ENCODE measurements at regions not wholly inside any gene's neighbourhood (a gene's known extent, or its start where the extent isn't known, plus 50 kb on each side); places are given as distances from the start of the nearest gene placed in this dataset.

DNA sequence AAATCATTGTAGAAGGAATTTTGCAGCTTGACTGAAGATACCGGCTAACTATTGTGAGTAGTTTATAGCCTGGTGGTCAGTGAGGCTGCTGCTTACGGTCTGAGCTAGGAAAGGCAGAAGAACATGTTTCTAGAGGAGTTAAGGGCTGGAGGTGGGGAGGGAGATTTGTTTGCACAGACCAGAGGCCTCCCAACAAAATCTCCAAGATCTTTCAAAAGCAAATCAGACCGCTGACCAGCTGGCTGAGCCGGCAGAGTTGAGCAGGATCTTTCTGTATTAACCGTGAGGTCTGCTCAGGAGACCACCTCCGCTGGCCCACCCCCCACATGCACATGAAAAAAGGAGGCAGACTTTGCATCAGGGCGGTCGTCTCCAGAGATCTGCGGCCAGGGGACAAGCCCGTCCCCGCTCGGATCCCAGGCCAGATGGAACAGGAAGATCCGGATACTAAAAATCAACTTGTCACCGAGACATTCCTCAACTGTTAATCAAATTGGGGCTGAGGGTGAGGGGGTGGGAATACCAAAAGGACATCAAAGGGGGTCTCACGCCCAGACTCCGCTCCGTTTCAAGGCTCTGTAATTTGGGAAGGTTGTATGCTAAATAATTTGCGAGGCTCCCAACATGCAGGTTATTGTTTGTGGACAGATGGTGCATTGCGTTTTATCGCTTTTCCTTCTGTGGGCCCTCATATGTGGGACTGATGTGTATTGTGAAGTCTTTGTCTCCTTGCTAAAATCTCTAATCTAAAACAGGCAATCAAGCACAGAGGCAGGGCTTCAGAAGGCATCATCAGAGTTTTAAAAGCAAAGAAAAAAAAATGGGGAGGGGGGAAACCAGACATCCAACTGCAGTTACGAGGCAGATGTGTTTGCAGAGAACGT is 319.0 kb downstream of the ZNF536 start:
- Histone ChIP-seq H3K79me2 (ENCODE audit: control insufficient read depth in 1 of 2, insufficient read depth in 2 of 2, low read length in 2 of 2) (no peaks in the 10 kb centered on the region), H3K9ac (replicated peaks in 1 of 4; ENCODE audit: extremely low read depth in 1 of 4, low read depth in 3 of 4, low read length in 3 of 4) (no peak overlapping the region), H4K5ac (ENCODE audit: insufficient read length, low read depth, low read length) (no peak overlapping the region), H2BK20ac (ENCODE audit: low read length) (no peak overlapping the region), H2AFZ (ENCODE audit: low read length) (peak overlapping the region; percentile 82), H3K56ac (replicated peaks; ENCODE audit: insufficient read length, low read depth, low read length) (no peak overlapping the region), H4K20me1 (replicated peaks in 1 of 2; ENCODE audit: control insufficient read depth in 1 of 2, insufficient read depth in 2 of 2, low read length in 2 of 2) (no peaks in the 10 kb centered on the region), H3K36me3 (ENCODE audit: control insufficient read depth in 2 of 4, insufficient read depth in 4 of 4, low read length in 3 of 4) (no peaks in the 10 kb centered on the region), H3K14ac (ENCODE audit: insufficient read length) (no peak overlapping the region), H2AK5ac (ENCODE audit: low read depth, low read length) (no peak overlapping the region), H3K9me3 (ENCODE audit: insufficient read depth in 2 of 2, low read depth in 1 of 2, low read length in 1 of 2) (no peaks in the 10 kb centered on the region), H3K27me3 (replicated peaks in 1 of 4; ENCODE audit: control insufficient read depth in 3 of 4, extremely low read depth in 1 of 4, insufficient read depth in 3 of 4, low read length in 3 of 4) (no peaks in the 10 kb centered on the region), H3K27ac (ENCODE audit: low read depth, low read length) (no peak overlapping the region), H3K23ac (ENCODE audit: insufficient read length) (no peak overlapping the region), H3K23me2 (ENCODE audit: low read depth, low read length) (no peaks in the 10 kb centered on the region), H2BK12ac (ENCODE audit: low read depth, low read length) (no peak overlapping the region), H3K4ac (replicated peaks; ENCODE audit: insufficient read length, low read depth, low read length) (no peak overlapping the region), H4K8ac (ENCODE audit: extremely low read depth, insufficient read depth, low read length) (no peak overlapping the region; the same call in 1 of the 2 replicates), H3K4me2 (ENCODE audit: insufficient read depth in 1 of 2, low read depth in 2 of 2, low read length in 2 of 2) (peak overlapping the region; percentile 25 to 42; a peak in 3 of 4 replicates), H3K4me1 (replicated peaks in 1 of 4; ENCODE audit: control insufficient read depth in 3 of 4, insufficient read depth in 4 of 4, low read length in 3 of 4) (peaks cover 0 to 9% (median 7%) of the 10 kb centered on the region in 4 experiments; a peak in 4 of 7 replicates), H2BK5ac (ENCODE audit: low read depth, low read length) (peak overlapping the region; percentile 35; the same call in 1 of the 2 replicates), H3K79me1 (ENCODE audit: low read depth, low read length) (0 out of 2 replicates have a peak, but pooled peaks cover 2% of the 10 kb centered on the region), H3K18ac (ENCODE audit: extremely low read depth, low read length) (no peak overlapping the region), H2BK15ac (ENCODE audit: low read length) (no peak overlapping the region), H4K91ac (replicated peaks; ENCODE audit: insufficient read length, low read length) (no peak overlapping the region), H2BK120ac (replicated peaks; ENCODE audit: low read depth, low read length) (no peak overlapping the region), H3K4me3 (ENCODE audit: extremely low read depth in 1 of 4, insufficient read depth in 2 of 4, low read depth in 3 of 4, low read length in 4 of 4) (peak overlapping the region in 1 of 4 experiments; percentile 25; a peak in 1 of 8 replicates)
- no peak for TF ChIP-seq EZH2 (IDR thresholded peaks at IDR 0.05; ENCODE audit: low read depth, low read length, severe bottlenecking)
- TF ChIP-seq, protein P1, sequence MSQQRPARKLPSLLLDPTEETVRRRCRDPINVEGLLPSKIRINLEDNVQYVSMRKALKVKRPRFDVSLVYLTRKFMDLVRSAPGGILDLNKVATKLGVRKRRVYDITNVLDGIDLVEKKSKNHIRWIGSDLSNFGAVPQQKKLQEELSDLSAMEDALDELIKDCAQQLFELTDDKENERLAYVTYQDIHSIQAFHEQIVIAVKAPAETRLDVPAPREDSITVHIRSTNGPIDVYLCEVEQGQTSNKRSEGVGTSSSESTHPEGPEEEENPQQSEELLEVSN (IDR thresholded peaks at IDR 0.05), result peak; percentile 19; the same call in 1 of the 2 replicates
- ChIA-PET CTCF (ENCODE audit: partially characterized antibody) (interaction anchor here (0.8 to 3.1 kb wide), 2 partner anchors 13 to 22 kb away, joined by 3 to 12 read pairs; no protein-coding TSS in a partner anchor), POLR2A (ENCODE audit: partially characterized antibody) (no interaction called here)
- FAIRE-seq (no peak), DNase-seq (ENCODE audit: low read depth in 1 of 2, low spot score in 2 of 2) (no peak)
- WGBS, 2 experiments (ENCODE audit: extremely low coverage in 1 of 2, insufficient coverage in 1 of 2, insufficient read length in 1 of 2, insufficient replicate concordance in 2 of 2, low coverage in 1 of 2, low lambda C conversion rate in 2 of 2, missing lambda C conversion rate in 1 of 2), result 47% methylated on average over 22 of the region's 22 CpGs; no CpG with 5 or more reads in 1 of the 2 experiments
